Activated B cell treated with CpG ODN at 0.5 μM for 24 hours (primary cell): ENCODE measurements at regions not wholly inside any gene's neighbourhood (a gene's known extent, or its start where the extent isn't known, plus 50 kb on each side); places are given as distances from the start of the nearest gene placed in this dataset.

Experiments
- ATAC-seq: fragments of 200-7000 bp; cut with Tn5 transposase; one replicate; pipeline ENCODE4 v1.10.0; 2021; ENCODE audit warnings: low read depth, mild to moderate bottlenecking, moderate library complexity
- CTCF ChIA-PET: fragments of 350-600 bp; sonication (Branson Sonifier 250); formaldehyde crosslinking; loops from one replicate; lab custom pipeline; 2021; ENCODE audit warnings: antibody characterized with exemption; lab: Charles Lee
- POLR2A ChIA-PET: fragments of 350-600 bp; sonication (Branson Sonifier 250); formaldehyde crosslinking; loops from one replicate; lab custom pipeline; 2021; ENCODE audit warnings: antibody characterized with exemption; lab: Charles Lee
- DNase-seq: peaks from one replicate; pipeline ENCODE4 v3.0.0; 2022
- H3K27ac Mint-ChIP-seq: one replicate; pipeline ENCODE4 v1.8.0; 2020; ENCODE audit warnings: mixed read lengths
- H3K27me3 Mint-ChIP-seq: one replicate; pipeline ENCODE4 v1.8.0; 2021; ENCODE audit warnings: mixed read lengths
- H3K36me3 Mint-ChIP-seq: one replicate; pipeline ENCODE4 v1.8.0; 2021; ENCODE audit warnings: low read depth, mixed read lengths
- H3K4me1 Mint-ChIP-seq: one replicate; pipeline ENCODE4 v1.8.0; 2021; ENCODE audit warnings: mixed read lengths
- H3K4me3 Mint-ChIP-seq: one replicate; pipeline ENCODE4 v1.8.0; 2020; ENCODE audit warnings: mild to moderate bottlenecking, mixed read lengths
- H3K9me3 Mint-ChIP-seq: one replicate; pipeline ENCODE4 v1.8.0; 2020; ENCODE audit warnings: mixed read lengths
- CTCF ChIP-seq: fragments of 200-600 bp; IDR thresholded peaks from one replicate; pipeline ENCODE4 v1.8.0; 2022; ENCODE audit warnings: antibody characterized with exemption, mild to moderate bottlenecking
- intact Hi-C: fragments of 100-400 bp; cut with micrococcal nuclease; formaldehyde crosslinking; loops from one replicate; pipeline ENCODE4 v1.15.1; 2024

GRCh38 chr13:53417601-53418000 is 389.0 kb downstream of the OLFM4 start:
- Mint-ChIP-seq H3K4me1 (no peaks in the 10 kb centered on the region), H3K9me3 (no peaks in the 10 kb centered on the region), H3K27ac (no peak overlapping the region), H3K4me3 (no peak overlapping the region), H3K36me3 (no peaks in the 10 kb centered on the region), H3K27me3 (no peaks in the 10 kb centered on the region)
- DNase-seq (no peak), ATAC-seq (no peak)
- ChIA-PET CTCF (no interaction called here), POLR2A (no interaction called here)
- no peak for TF ChIP-seq CTCF
- intact Hi-C loops, result no loop called here

GRCh38 chr13:53422415-53422814 is 393.8 kb downstream of the OLFM4 start:
- Mint-ChIP-seq H3K4me1 (no peaks in the 10 kb centered on the region), H3K27me3 (no peaks in the 10 kb centered on the region), H3K27ac (no peak overlapping the region), H3K36me3 (no peaks in the 10 kb centered on the region), H3K4me3 (no peak overlapping the region), H3K9me3 (no peaks in the 10 kb centered on the region)
- POLR2A ChIA-PET, result no interaction called here
- TF ChIP-seq CTCF, result no peak
- DNase-seq (no peak), ATAC-seq (no peak)
- intact Hi-C loops, result no loop called here
- CTCF ChIA-PET, result no interaction called here

GRCh38 chr13:53436396-53436795 is 407.8 kb downstream of the OLFM4 start:
- TF ChIP-seq CTCF, result no peak
- Mint-ChIP-seq H3K27ac (no peak overlapping the region), H3K36me3 (no peaks in the 10 kb centered on the region), H3K4me1 (no peaks in the 10 kb centered on the region), H3K9me3 (peaks cover 4% of the 10 kb centered on the region), H3K27me3 (no peaks in the 10 kb centered on the region), H3K4me3 (no peak overlapping the region)
- intact Hi-C loops, result no loop called here
- ATAC-seq (no peak), DNase-seq (no peak)
- POLR2A ChIA-PET, result no interaction called here
- CTCF ChIA-PET, result no interaction called here

- H3K27me3 Mint-ChIP-seq, result no peaks in the 10 kb centered on the region
- peaks cover 8% of the 10 kb centered on the region for H3K9me3 Mint-ChIP-seq
- no peaks in the 10 kb centered on the region for H3K4me1 Mint-ChIP-seq
- H3K4me3 Mint-ChIP-seq, result no peak overlapping the region
- no peak for ATAC-seq
- no peak for DNase-seq
- H3K27ac Mint-ChIP-seq, result no peak overlapping the region
- ChIA-PET POLR2A (no interaction called here), CTCF (no interaction called here)
- intact Hi-C loops, result no loop called here
- no peak for TF ChIP-seq CTCF
- H3K36me3 Mint-ChIP-seq, result no peaks in the 10 kb centered on the region
Measured at GRCh38 chr13:53439439-53440225, 411.0 kb downstream of the OLFM4 start.

GRCh38 chr13:53442979-53443378 is 414.4 kb downstream of the OLFM4 start:
- DNase-seq, result no peak
- Mint-ChIP-seq H3K9me3 (peaks cover 15% of the 10 kb centered on the region), H3K4me3 (no peak overlapping the region), H3K4me1 (no peaks in the 10 kb centered on the region), H3K36me3 (no peaks in the 10 kb centered on the region), H3K27me3 (no peaks in the 10 kb centered on the region), H3K27ac (no peak overlapping the region)
- intact Hi-C loops, result no loop called here
- no peak for TF ChIP-seq CTCF
- POLR2A ChIA-PET, result no interaction called here
- CTCF ChIA-PET, result no interaction called here
- ATAC-seq, result no peak
